Activated naive CD8-positive, alpha-beta T cell (primary cell): ENCODE measurements at regions not wholly inside any gene's neighbourhood (a gene's known extent, or its start where the extent isn't known, plus 50 kb on each side); places are given as distances from the start of the nearest gene placed in this dataset.

Experiments
- H3K27ac Mint-ChIP-seq: one replicate; pipeline ENCODE4 v1.8.0; 2021; ENCODE audit warnings: mixed read lengths
- H3K27me3 Mint-ChIP-seq: one replicate; pipeline ENCODE4 v1.8.0; 2021; ENCODE audit warnings: mixed read lengths
- H3K36me3 Mint-ChIP-seq: one replicate; pipeline ENCODE4 v1.8.0; 2021; ENCODE audit warnings: mixed read lengths
- H3K4me1 Mint-ChIP-seq: one replicate; pipeline ENCODE4 v1.8.0; 2021; ENCODE audit warnings: low read depth, mixed read lengths
- H3K4me3 Mint-ChIP-seq: one replicate; pipeline ENCODE4 v1.8.0; 2021; ENCODE audit warnings: mild to moderate bottlenecking, mixed read lengths
- H3K9me3 Mint-ChIP-seq: one replicate; pipeline ENCODE4 v1.8.0; 2021; ENCODE audit warnings: low read depth, mixed read lengths

- no peaks in the 10 kb centered on the region for H3K9me3 Mint-ChIP-seq
- H3K4me1 Mint-ChIP-seq: peaks cover 28% of the 10 kb centered on the region
- H3K4me3 Mint-ChIP-seq: no peak overlapping the region
- H3K36me3 Mint-ChIP-seq: no peaks in the 10 kb centered on the region
- H3K27ac Mint-ChIP-seq: no peak overlapping the region
- H3K27me3 Mint-ChIP-seq: no peaks in the 10 kb centered on the region
These were observed 73.1 kb downstream of the IRF8 start for GRCh38 chr16:85971902-85972638.

- Mint-ChIP-seq H3K27ac (no peak overlapping the region), H3K36me3 (no peaks in the 10 kb centered on the region), H3K9me3 (no peaks in the 10 kb centered on the region), H3K4me1 (peaks cover 9% of the 10 kb centered on the region), H3K27me3 (no peaks in the 10 kb centered on the region), H3K4me3 (no peak overlapping the region)
These were observed 75.7 kb downstream of the IRF8 start for GRCh38 chr16:85974428-85975375.

- H3K27me3 Mint-ChIP-seq: no peaks in the 10 kb centered on the region
- no peaks in the 10 kb centered on the region for H3K9me3 Mint-ChIP-seq
- H3K4me3 Mint-ChIP-seq: no peak overlapping the region
- H3K27ac Mint-ChIP-seq: no peak overlapping the region
- peaks cover 4% of the 10 kb centered on the region for H3K4me1 Mint-ChIP-seq
- no peaks in the 10 kb centered on the region for H3K36me3 Mint-ChIP-seq
These were observed 76.6 kb downstream of the IRF8 start for GRCh38 chr16:85975451-85975981.

- H3K4me3 Mint-ChIP-seq: no peak overlapping the region
- no peaks in the 10 kb centered on the region for H3K36me3 Mint-ChIP-seq
- no peaks in the 10 kb centered on the region for H3K27me3 Mint-ChIP-seq
- no peaks in the 10 kb centered on the region for H3K9me3 Mint-ChIP-seq
- no peak overlapping the region for H3K27ac Mint-ChIP-seq
- peaks cover 6% of the 10 kb centered on the region for H3K4me1 Mint-ChIP-seq
These were observed 79.4 kb downstream of the IRF8 start for GRCh38 chr16:85978291-85978775.

- Mint-ChIP-seq H3K27ac (no peak overlapping the region), H3K36me3 (no peaks in the 10 kb centered on the region), H3K27me3 (no peaks in the 10 kb centered on the region), H3K4me1 (peaks cover 6% of the 10 kb centered on the region), H3K4me3 (no peak overlapping the region), H3K9me3 (no peaks in the 10 kb centered on the region)
These were observed 80.0 kb downstream of the IRF8 start for GRCh38 chr16:85978976-85979375.

GRCh38 chr16:85979605-85980004, 80.6 kb downstream of the IRF8 start:
- Mint-ChIP-seq H3K27ac (no peak overlapping the region), H3K4me3 (no peak overlapping the region), H3K4me1 (peaks cover 9% of the 10 kb centered on the region), H3K27me3 (no peaks in the 10 kb centered on the region), H3K9me3 (no peaks in the 10 kb centered on the region), H3K36me3 (no peaks in the 10 kb centered on the region)

GRCh38 chr16:85980686-85981085, 81.7 kb downstream of the IRF8 start:
- H3K36me3 Mint-ChIP-seq: no peaks in the 10 kb centered on the region

GRCh38 chr16:85981826-85982562, 83.0 kb downstream of the IRF8 start:
- no peak overlapping the region for H3K4me3 Mint-ChIP-seq
- peaks cover 30% of the 10 kb centered on the region for H3K4me1 Mint-ChIP-seq
- no peaks in the 10 kb centered on the region for H3K36me3 Mint-ChIP-seq
- no peaks in the 10 kb centered on the region for H3K27me3 Mint-ChIP-seq
- H3K27ac Mint-ChIP-seq: no peak overlapping the region
- no peaks in the 10 kb centered on the region for H3K9me3 Mint-ChIP-seq

More at GRCh38 chr16:85980686-85981085, 81.7 kb downstream of the IRF8 start:
- H3K4me3 Mint-ChIP-seq: no peak overlapping the region
- no peaks in the 10 kb centered on the region for H3K9me3 Mint-ChIP-seq
- H3K27me3 Mint-ChIP-seq: no peaks in the 10 kb centered on the region
- H3K4me1 Mint-ChIP-seq: peaks cover 18% of the 10 kb centered on the region
- no peak overlapping the region for H3K27ac Mint-ChIP-seq

GRCh38 chr16:85982563-85982939, 83.6 kb downstream of the IRF8 start:
- H3K9me3 Mint-ChIP-seq: no peaks in the 10 kb centered on the region
- no peak overlapping the region for H3K27ac Mint-ChIP-seq
- no peak overlapping the region for H3K4me3 Mint-ChIP-seq
- no peaks in the 10 kb centered on the region for H3K36me3 Mint-ChIP-seq
- no peaks in the 10 kb centered on the region for H3K27me3 Mint-ChIP-seq
- peaks cover 35% of the 10 kb centered on the region for H3K4me1 Mint-ChIP-seq

GRCh38 chr16:85983064-85983463, 84.1 kb downstream of the IRF8 start:
- Mint-ChIP-seq H3K27ac (no peak overlapping the region), H3K36me3 (no peaks in the 10 kb centered on the region), H3K9me3 (no peaks in the 10 kb centered on the region), H3K27me3 (no peaks in the 10 kb centered on the region), H3K4me1 (peaks cover 39% of the 10 kb centered on the region), H3K4me3 (no peak overlapping the region)

- Mint-ChIP-seq H3K36me3 (no peaks in the 10 kb centered on the region), H3K9me3 (no peaks in the 10 kb centered on the region), H3K4me3 (no peak overlapping the region), H3K27ac (no peak overlapping the region), H3K27me3 (no peaks in the 10 kb centered on the region), H3K4me1 (peaks cover 45% of the 10 kb centered on the region)
These were observed 84.8 kb downstream of the IRF8 start for GRCh38 chr16:85983606-85984230.

GRCh38 chr16:85984231-85984880, 85.4 kb downstream of the IRF8 start:
- Mint-ChIP-seq H3K9me3 (no peaks in the 10 kb centered on the region), H3K4me3 (no peak overlapping the region), H3K4me1 (peaks cover 51% of the 10 kb centered on the region), H3K27me3 (no peaks in the 10 kb centered on the region), H3K27ac (peak overlapping the region; percentile 34), H3K36me3 (no peaks in the 10 kb centered on the region)

GRCh38 chr16:85984947-85985451, 86.0 kb downstream of the IRF8 start:
- Mint-ChIP-seq H3K36me3 (no peaks in the 10 kb centered on the region), H3K27ac (peak overlapping the region; percentile 68), H3K4me1 (peaks cover 55% of the 10 kb centered on the region), H3K9me3 (no peaks in the 10 kb centered on the region), H3K4me3 (no peak overlapping the region), H3K27me3 (no peaks in the 10 kb centered on the region)
